H1 (cell line): ENCODE measurements at regions not wholly inside any gene's neighbourhood (a gene's known extent, or its start where the extent isn't known, plus 50 kb on each side); places are given as distances from the start of the nearest gene placed in this dataset.

Source experiments
- CTCF ChIA-PET: fragments of 300-600 bp; sonication (Branson Sonifier 250); formaldehyde crosslinking; loops from one replicate; lab custom pipeline; 2021; ENCODE audit not compliant: partially characterized antibody; lab: Charles Lee
- POLR2A ChIA-PET: fragments of 300-600 bp; sonication (Branson Sonifier 250); formaldehyde crosslinking; loops from one replicate; lab custom pipeline; 2021; ENCODE audit warnings: inconsistent platforms; ENCODE audit not compliant: partially characterized antibody; lab: Charles Lee
- DNase-seq, 2 experiments: peaks; one replicate each; pipeline versions ENCODE4 v3.0.0 to v3.0.0-alpha.2; 2010 to 2022; ENCODE audit warnings: low spot score in 2 of 2, low read depth in 1 of 2, mixed read lengths in 1 of 2
- FAIRE-seq: peaks from 2 replicates; lab custom pipeline; 2011; peaks lifted over from hg19 to GRCh38; lab: Jason Lieb, UNC
- H2AFZ ChIP-seq: 2 replicates; pipeline ENCODE4 v1.8.1; 2012; ENCODE audit warnings: low read length, inconsistent platforms
- H2AK5ac ChIP-seq: 2 replicates; pipeline ENCODE4 v1.6.1; 2013; ENCODE audit warnings: low read depth, low read length
- H2BK120ac ChIP-seq: replicated peaks from 2 replicates; pipeline ENCODE3; 2013; ENCODE audit warnings: low read depth, low read length, inconsistent platforms
- H2BK12ac ChIP-seq: 2 replicates; pipeline ENCODE4 v1.6.1; 2013; ENCODE audit warnings: low read depth, low read length
- H2BK15ac ChIP-seq: 2 replicates; pipeline ENCODE4 v1.6.1; 2013; ENCODE audit warnings: low read length
- H2BK20ac ChIP-seq: 2 replicates; pipeline ENCODE4 v1.6.1; 2013; ENCODE audit warnings: low read length
- H2BK5ac ChIP-seq: 2 replicates; pipeline ENCODE4 v1.6.1; 2013; ENCODE audit warnings: low read depth, low read length
- H3K14ac ChIP-seq: 2 replicates; pipeline ENCODE4 v1.6.1; 2013; ENCODE audit warnings: inconsistent platforms; ENCODE audit not compliant: insufficient read length
- H3K18ac ChIP-seq: 2 replicates; pipeline ENCODE4 v1.6.1; 2013; ENCODE audit warnings: low read length; ENCODE audit errors: extremely low read depth
- H3K23ac ChIP-seq: 2 replicates; pipeline ENCODE4 v1.6.1; 2013; ENCODE audit warnings: inconsistent platforms; ENCODE audit not compliant: insufficient read length
- H3K23me2 ChIP-seq: 2 replicates; pipeline ENCODE4 v1.6.1; 2013; ENCODE audit warnings: low read depth, low read length
- H3K27ac ChIP-seq: 2 replicates; pipeline ENCODE4 v1.6.1; 2011; ENCODE audit warnings: low read depth, low read length, inconsistent platforms
- H3K27me3 ChIP-seq, 4 experiments: replicated peaks in 1 of 4; 1 replicate in 1 of 4; 2 replicates in 3 of 4; pipeline versions ENCODE4 v1.6.1 to v1.8.1; 2011 to 2013; ENCODE audit warnings: low read length in 3 of 4, mild to moderate bottlenecking in 3 of 4, inconsistent platforms in 2 of 4, mixed read lengths in 2 of 4, moderate library complexity in 1 of 4; ENCODE audit not compliant: control insufficient read depth in 3 of 4, insufficient read depth in 3 of 4; ENCODE audit errors: extremely low read depth in 1 of 4
- H3K36me3 ChIP-seq, 4 experiments: 2 replicates each; pipeline versions ENCODE4 v1.6.1 to v1.8.1; 2011 to 2013; ENCODE audit warnings: mild to moderate bottlenecking in 4 of 4, low read length in 3 of 4, moderate library complexity in 2 of 4, control low read depth in 1 of 4, inconsistent platforms in 1 of 4; ENCODE audit not compliant: insufficient read depth in 4 of 4, control insufficient read depth in 2 of 4
- H3K4ac ChIP-seq: replicated peaks from 2 replicates; pipeline ENCODE3; 2013; ENCODE audit warnings: low read length, low read depth, mixed read lengths, inconsistent platforms; ENCODE audit not compliant: insufficient read length
- H3K4me1 ChIP-seq, 4 experiments: replicated peaks in 1 of 4; 1 replicate in 1 of 4; 2 replicates in 3 of 4; pipeline versions ENCODE4 v1.6.1 to v1.8.1; 2011 to 2013; ENCODE audit warnings: low read length in 3 of 4, inconsistent platforms in 2 of 4, mixed read lengths in 1 of 4; ENCODE audit not compliant: insufficient read depth in 4 of 4, control insufficient read depth in 3 of 4
- H3K4me2 ChIP-seq, 2 experiments: 2 replicates each; pipeline versions ENCODE4 v1.6.1 to v1.8.1; 2011 to 2013; ENCODE audit warnings: low read depth in 2 of 2, low read length in 2 of 2, control low read depth in 1 of 2, inconsistent platforms in 1 of 2, mild to moderate bottlenecking in 1 of 2; ENCODE audit not compliant: insufficient read depth in 1 of 2
- H3K4me3 ChIP-seq, 4 experiments: fragments of 200-600, 300-600 bp in 1 of 4; sonication (generic), shearing (Covaris generic), sonication (Bioruptor Twin) in 1 of 4; 2 replicates each; pipeline versions ENCODE4 v1.5.1 to v1.8.1; 2011 to 2016; ENCODE audit warnings: low read length in 4 of 4, low read depth in 3 of 4, control low read depth in 2 of 4, inconsistent platforms in 2 of 4, mild to moderate bottlenecking in 2 of 4, mixed read lengths in 1 of 4, moderate library complexity in 1 of 4; ENCODE audit not compliant: insufficient read depth in 2 of 4; ENCODE audit errors: extremely low read depth in 1 of 4
- H3K56ac ChIP-seq: replicated peaks from 2 replicates; pipeline ENCODE3; 2013; ENCODE audit warnings: low read depth, mild to moderate bottlenecking, mixed read lengths, low read length, inconsistent platforms; ENCODE audit not compliant: insufficient read length
- H3K79me1 ChIP-seq: 2 replicates; pipeline ENCODE4 v1.6.1; 2013; ENCODE audit warnings: low read depth, low read length, control low read depth
- H3K79me2 ChIP-seq, 2 experiments: 2 replicates each; pipeline versions ENCODE4 v1.6.1 to v1.8.1; 2012 to 2013; ENCODE audit warnings: low read length in 2 of 2, mild to moderate bottlenecking in 2 of 2, inconsistent platforms in 1 of 2; ENCODE audit not compliant: insufficient read depth in 2 of 2, control insufficient read depth in 1 of 2
- H3K9ac ChIP-seq, 4 experiments: replicated peaks in 1 of 4; 1 replicate in 1 of 4; 2 replicates in 3 of 4; pipeline versions ENCODE4 v1.6.1 to v1.8.1; 2011 to 2013; ENCODE audit warnings: low read depth in 3 of 4, low read length in 3 of 4, control low read depth in 2 of 4, mild to moderate bottlenecking in 2 of 4, moderate library complexity in 2 of 4, inconsistent platforms in 1 of 4; ENCODE audit errors: extremely low read depth in 1 of 4
- H3K9me3 ChIP-seq, 2 experiments: 2 replicates each; pipeline versions ENCODE4 v1.6.1 to v1.8.1; 2012 to 2013; ENCODE audit warnings: mild to moderate bottlenecking in 2 of 2, moderate library complexity in 2 of 2, control low read depth in 1 of 2, inconsistent platforms in 1 of 2, low read depth in 1 of 2, low read length in 1 of 2, mixed read lengths in 1 of 2; ENCODE audit not compliant: insufficient read depth in 2 of 2
- H4K20me1 ChIP-seq, 2 experiments: replicated peaks in 1 of 2; 2 replicates each; pipeline versions ENCODE3 to v1.8.1; 2011 to 2013; ENCODE audit warnings: inconsistent platforms in 2 of 2, low read length in 2 of 2, mild to moderate bottlenecking in 1 of 2; ENCODE audit not compliant: insufficient read depth in 2 of 2, control insufficient read depth in 1 of 2
- H4K5ac ChIP-seq: 2 replicates; pipeline ENCODE4 v1.6.1; 2013; ENCODE audit warnings: low read length, low read depth, mixed read lengths, inconsistent platforms; ENCODE audit not compliant: insufficient read length
- H4K8ac ChIP-seq: 2 replicates; pipeline ENCODE4 v1.8.0; 2013; ENCODE audit warnings: mild to moderate bottlenecking, moderate library complexity, low read length, inconsistent platforms; ENCODE audit not compliant: insufficient read depth; ENCODE audit errors: extremely low read depth
- H4K91ac ChIP-seq: replicated peaks from 2 replicates; pipeline ENCODE3; 2013; ENCODE audit warnings: low read length, mixed read lengths, inconsistent platforms; ENCODE audit not compliant: insufficient read length
- CEBPB ChIP-seq: IDR thresholded peaks from 2 replicates; pipeline ENCODE4 v1.6.1; 2012; ENCODE audit warnings: low read depth, low read length
- CTBP2 ChIP-seq: IDR thresholded peaks from 2 replicates; pipeline ENCODE4 v1.7.0; 2011; ENCODE audit warnings: borderline replicate concordance, mild to moderate bottlenecking, moderate library complexity, mixed read lengths, low read length; ENCODE audit not compliant: insufficient read depth, insufficient read length
- FOSL1 ChIP-seq: IDR thresholded peaks from 2 replicates; pipeline ENCODE4 v1.6.1; 2011; ENCODE audit warnings: mild to moderate bottlenecking, low read depth, low read length, moderate library complexity; ENCODE audit not compliant: insufficient read depth
- GTF2F1 ChIP-seq: IDR thresholded peaks from 2 replicates; pipeline ENCODE4 v1.6.1; 2012; ENCODE audit warnings: low read depth, low read length, improper control_type of control experiment, borderline replicate concordance
- NANOG ChIP-seq: IDR thresholded peaks from 2 replicates; pipeline ENCODE4 v1.6.1; 2011; ENCODE audit warnings: low read length, low read depth, mild to moderate bottlenecking, inconsistent platforms; ENCODE audit not compliant: insufficient read depth, poor library complexity, severe bottlenecking
- SAP30 ChIP-seq: fragments of 300-600 bp; sonication (generic); IDR thresholded peaks from 2 replicates; pipeline ENCODE4 v1.7.1; 2012; ENCODE audit warnings: low read length, moderate library complexity, mild to moderate bottlenecking, inconsistent platforms; ENCODE audit not compliant: insufficient read depth, insufficient replicate concordance
- SP2 ChIP-seq: IDR thresholded peaks from 2 replicates; pipeline ENCODE4 v1.6.1; 2012; ENCODE audit warnings: mild to moderate bottlenecking, low read length, inconsistent platforms
- WGBS, 2 experiments: shearing (Covaris generic) in 1 of 2; methylation state at CpG; one replicate each; pipeline versions ENCODE4 v1.1.6 to v1.1.7; 2013 to 2015; ENCODE audit warnings: low lambda C conversion rate in 2 of 2, mixed read lengths in 2 of 2, inconsistent platforms in 1 of 2, low coverage in 1 of 2, missing lambda C conversion rate in 1 of 2; ENCODE audit not compliant: insufficient replicate concordance in 2 of 2, insufficient coverage in 1 of 2, insufficient read length in 1 of 2; ENCODE audit errors: extremely low coverage in 1 of 2, missing lambda C conversion rate in 1 of 2; 5-methylcytosine and 5-hydroxymethylcytosine counted together

DNA sequence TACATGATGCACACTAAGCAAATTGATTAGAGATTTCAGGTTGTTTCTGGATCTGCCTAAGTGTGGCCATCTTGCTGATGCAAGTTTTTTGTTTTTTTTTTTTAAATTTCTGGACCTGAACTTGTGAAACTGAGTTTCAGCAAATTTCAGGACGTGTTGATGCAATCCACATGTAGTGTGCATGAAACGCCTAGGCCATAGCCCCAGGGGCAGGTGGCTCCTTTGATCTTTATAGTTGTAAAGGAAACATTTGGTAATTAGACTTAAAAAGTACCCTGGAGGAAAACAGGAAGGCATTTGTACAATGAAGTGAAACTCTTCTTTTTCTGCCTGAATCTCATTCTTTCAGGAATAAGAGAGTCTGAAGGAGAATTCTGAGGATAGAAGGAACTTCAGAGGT lies 162.2 kb upstream of the LHX8 start:
- Histone ChIP-seq H3K4me2 (no peak overlapping the region), H3K4me1 (no peaks in the 10 kb centered on the region), H3K23me2 (no peaks in the 10 kb centered on the region), H4K5ac (no peak overlapping the region), H3K79me1 (no peaks in the 10 kb centered on the region), H3K18ac (no peak overlapping the region), H3K79me2 (no peaks in the 10 kb centered on the region), H4K91ac (no peak overlapping the region), H3K27me3 (no peaks in the 10 kb centered on the region), H3K9me3 (no peaks in the 10 kb centered on the region), H4K20me1 (no peaks in the 10 kb centered on the region), H2BK15ac (no peak overlapping the region), H2BK5ac (no peak overlapping the region), H3K23ac (no peak overlapping the region), H3K4me3 (no peak overlapping the region), H2AK5ac (no peak overlapping the region), H2BK120ac (no peak overlapping the region), H2BK12ac (no peak overlapping the region), H2BK20ac (no peak overlapping the region), H3K14ac (no peak overlapping the region), H3K27ac (no peak overlapping the region), H3K36me3 (no peaks in the 10 kb centered on the region), H4K8ac (no peak overlapping the region), H3K56ac (no peak overlapping the region), H2AFZ (no peak overlapping the region), H3K9ac (no peak overlapping the region), H3K4ac (no peak overlapping the region)
- 71% methylated on average over 2 of the region's 2 CpGs; no CpG with 5 or more reads in 1 of the 2 experiments for WGBS, 2 experiments
- FAIRE-seq (no peak), DNase-seq (no peak)
- TF ChIP-seq GTF2F1 (no peak), CEBPB (no peak), FOSL1 (no peak), CTBP2 (no peak), SP2 (no peak), SAP30 (no peak), NANOG (no peak)
- CTCF ChIA-PET: interaction anchor here (0.9 to 1.7 kb wide), 3 partner anchors 82 to 226 kb away, joined by 3 to 6 read pairs (median 6); no protein-coding TSS in a partner anchor
- POLR2A ChIA-PET: no interaction called here
